HL-60 (cell line): ENCODE measurements at regions not wholly inside any gene's neighbourhood (a gene's known extent, or its start where the extent isn't known, plus 50 kb on each side); places are given as distances from the start of the nearest gene placed in this dataset.

Experiments
- GABPA ChIP-seq: IDR thresholded peaks from 2 replicates; pipeline ENCODE4 v1.6.1; 2012; ENCODE audit warnings: low read depth
- POLR2AphosphoS5 ChIP-seq: IDR thresholded peaks from 2 replicates; pipeline ENCODE4 v1.6.1; 2012; ENCODE audit warnings: low read depth
- TF ChIP-seq, protein P1 (sequence below): IDR thresholded peaks from one replicate; pipeline ENCODE4 v1.5.1; 2011; ENCODE audit warnings: low read length, control low read depth, inconsistent platforms; ENCODE audit not compliant: insufficient read depth
- TF ChIP-seq, protein P2 (sequence below): IDR thresholded peaks from 2 replicates; pipeline ENCODE4 v1.6.1; 2012; ENCODE audit warnings: low read depth; ENCODE audit not compliant: insufficient replicate concordance

DNA sequence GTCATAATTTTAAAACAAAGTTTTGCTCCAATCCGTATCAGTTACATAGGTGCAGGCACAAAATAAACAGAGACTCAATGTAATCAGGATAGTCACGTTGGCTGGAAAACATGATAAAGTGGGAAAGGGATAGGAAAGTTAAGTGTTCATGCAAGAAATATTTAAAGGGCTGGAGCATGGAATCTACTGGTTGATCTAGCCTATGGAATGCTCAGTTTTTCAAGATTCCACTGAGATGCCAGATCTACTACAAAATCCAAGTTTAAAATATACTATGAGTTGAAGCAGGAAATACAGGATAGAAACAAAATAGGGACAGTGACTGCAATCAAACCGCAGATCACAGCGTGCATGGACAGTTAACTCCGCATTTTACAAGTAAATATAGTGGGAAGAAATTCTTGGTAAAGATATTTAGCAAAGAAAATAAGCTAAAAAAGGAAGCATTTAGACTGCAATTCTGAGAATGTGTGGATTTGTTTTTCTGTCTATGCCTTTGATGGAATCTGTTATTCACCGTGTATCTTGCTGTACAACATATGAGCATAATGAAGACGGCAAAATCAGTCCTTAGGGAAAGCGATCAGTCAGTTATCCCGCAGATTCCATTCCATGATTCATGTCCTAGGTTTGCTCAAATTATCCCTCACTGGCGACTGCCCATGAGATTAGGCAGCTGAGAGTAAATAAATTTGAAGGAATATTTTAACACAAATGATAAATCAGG, 1044.3 kb downstream of the FLRT2 start:
- TF ChIP-seq POLR2AphosphoS5: no peak
- TF ChIP-seq, protein P1, sequence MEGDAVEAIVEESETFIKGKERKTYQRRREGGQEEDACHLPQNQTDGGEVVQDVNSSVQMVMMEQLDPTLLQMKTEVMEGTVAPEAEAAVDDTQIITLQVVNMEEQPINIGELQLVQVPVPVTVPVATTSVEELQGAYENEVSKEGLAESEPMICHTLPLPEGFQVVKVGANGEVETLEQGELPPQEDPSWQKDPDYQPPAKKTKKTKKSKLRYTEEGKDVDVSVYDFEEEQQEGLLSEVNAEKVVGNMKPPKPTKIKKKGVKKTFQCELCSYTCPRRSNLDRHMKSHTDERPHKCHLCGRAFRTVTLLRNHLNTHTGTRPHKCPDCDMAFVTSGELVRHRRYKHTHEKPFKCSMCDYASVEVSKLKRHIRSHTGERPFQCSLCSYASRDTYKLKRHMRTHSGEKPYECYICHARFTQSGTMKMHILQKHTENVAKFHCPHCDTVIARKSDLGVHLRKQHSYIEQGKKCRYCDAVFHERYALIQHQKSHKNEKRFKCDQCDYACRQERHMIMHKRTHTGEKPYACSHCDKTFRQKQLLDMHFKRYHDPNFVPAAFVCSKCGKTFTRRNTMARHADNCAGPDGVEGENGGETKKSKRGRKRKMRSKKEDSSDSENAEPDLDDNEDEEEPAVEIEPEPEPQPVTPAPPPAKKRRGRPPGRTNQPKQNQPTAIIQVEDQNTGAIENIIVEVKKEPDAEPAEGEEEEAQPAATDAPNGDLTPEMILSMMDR: no peak
- no peak for TF ChIP-seq GABPA
- TF ChIP-seq, protein P2, sequence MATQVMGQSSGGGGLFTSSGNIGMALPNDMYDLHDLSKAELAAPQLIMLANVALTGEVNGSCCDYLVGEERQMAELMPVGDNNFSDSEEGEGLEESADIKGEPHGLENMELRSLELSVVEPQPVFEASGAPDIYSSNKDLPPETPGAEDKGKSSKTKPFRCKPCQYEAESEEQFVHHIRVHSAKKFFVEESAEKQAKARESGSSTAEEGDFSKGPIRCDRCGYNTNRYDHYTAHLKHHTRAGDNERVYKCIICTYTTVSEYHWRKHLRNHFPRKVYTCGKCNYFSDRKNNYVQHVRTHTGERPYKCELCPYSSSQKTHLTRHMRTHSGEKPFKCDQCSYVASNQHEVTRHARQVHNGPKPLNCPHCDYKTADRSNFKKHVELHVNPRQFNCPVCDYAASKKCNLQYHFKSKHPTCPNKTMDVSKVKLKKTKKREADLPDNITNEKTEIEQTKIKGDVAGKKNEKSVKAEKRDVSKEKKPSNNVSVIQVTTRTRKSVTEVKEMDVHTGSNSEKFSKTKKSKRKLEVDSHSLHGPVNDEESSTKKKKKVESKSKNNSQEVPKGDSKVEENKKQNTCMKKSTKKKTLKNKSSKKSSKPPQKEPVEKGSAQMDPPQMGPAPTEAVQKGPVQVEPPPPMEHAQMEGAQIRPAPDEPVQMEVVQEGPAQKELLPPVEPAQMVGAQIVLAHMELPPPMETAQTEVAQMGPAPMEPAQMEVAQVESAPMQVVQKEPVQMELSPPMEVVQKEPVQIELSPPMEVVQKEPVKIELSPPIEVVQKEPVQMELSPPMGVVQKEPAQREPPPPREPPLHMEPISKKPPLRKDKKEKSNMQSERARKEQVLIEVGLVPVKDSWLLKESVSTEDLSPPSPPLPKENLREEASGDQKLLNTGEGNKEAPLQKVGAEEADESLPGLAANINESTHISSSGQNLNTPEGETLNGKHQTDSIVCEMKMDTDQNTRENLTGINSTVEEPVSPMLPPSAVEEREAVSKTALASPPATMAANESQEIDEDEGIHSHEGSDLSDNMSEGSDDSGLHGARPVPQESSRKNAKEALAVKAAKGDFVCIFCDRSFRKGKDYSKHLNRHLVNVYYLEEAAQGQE: no peak
